GM18861 (cell line): ENCODE measurements at regions not wholly inside any gene's neighbourhood (a gene's known extent, or its start where the extent isn't known, plus 50 kb on each side); places are given as distances from the start of the nearest gene placed in this dataset.

ENCODE experiments used
- ATAC-seq: cut with Tn5 transposase; IDR thresholded peaks from one replicate; pipeline ENCODE4 v1.9.1; 2021; ENCODE audit not compliant: unreplicated experiment

DNA sequence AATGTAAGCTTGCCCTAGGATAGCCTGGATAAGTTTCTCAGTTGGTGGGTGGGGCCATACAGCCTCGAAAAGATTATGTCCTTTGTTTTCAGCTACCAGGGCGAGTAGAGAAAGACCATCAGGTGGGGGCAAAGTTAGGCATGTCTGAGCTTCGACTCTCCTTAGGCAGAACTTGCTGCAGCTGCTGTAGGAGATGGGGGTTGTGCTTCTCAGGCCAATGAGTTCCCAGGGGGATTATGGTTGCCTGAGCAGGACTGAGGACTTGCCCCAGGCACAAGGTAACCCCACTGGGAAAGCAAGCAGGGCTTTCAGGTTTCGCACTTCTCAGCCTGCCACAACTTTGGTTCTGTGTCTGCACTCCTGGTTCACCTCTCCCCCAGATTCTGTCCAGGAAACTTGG lies 173.4 kb upstream of the SESN3 start:
- no peak for ATAC-seq

DNA sequence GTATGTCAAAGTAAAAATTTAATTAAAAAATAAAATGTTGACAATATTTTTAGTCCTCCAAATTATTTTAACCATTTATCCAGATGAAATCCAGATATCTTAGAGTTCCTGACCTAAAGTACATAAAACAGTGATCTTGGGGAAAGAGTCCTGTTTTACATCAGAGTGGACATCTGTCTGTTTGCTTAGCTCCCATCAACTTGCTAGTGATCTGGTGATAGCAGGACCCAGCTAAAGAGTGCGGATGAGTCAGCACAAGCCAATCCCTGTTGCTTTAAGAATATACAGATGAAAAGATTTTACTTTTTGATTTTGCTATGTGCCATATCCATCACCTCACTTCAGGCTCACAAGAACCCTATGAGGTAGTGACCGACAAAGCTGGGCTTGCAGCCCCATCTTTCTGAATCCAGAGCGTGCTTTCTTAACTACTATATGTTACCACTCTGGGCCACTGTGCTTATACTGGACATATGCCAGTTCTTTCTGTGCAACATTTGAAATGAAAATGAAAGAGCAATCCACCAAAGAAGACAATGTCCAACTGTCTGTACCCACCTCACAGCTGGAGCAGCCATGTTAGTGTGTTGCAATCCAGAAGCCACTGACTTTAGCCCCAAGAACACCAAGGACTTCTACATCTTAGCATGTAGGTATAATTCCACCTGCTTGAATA lies 167.6 kb upstream of the SESN3 start:
- ATAC-seq = no peak

DNA sequence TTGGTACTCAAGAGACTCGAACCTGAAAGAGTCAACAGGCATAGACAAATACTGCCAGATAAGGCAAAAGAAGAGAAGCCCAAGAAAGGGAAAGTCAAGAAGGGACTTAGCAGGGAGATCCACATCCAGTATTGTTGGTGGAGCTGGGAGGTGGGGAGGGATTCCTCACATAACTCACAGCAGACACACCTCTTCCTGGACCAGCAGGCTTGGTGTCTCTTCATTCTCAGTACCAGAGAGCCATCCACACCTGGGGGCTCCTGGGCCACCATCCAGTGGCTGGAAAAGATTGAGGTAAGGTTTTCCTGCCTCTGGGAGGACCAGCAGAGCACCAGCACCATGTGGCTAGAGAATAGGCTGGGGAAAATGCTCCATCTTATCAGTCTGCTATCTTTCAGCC lies 161.6 kb upstream of the SESN3 start:
- no peak for ATAC-seq

DNA sequence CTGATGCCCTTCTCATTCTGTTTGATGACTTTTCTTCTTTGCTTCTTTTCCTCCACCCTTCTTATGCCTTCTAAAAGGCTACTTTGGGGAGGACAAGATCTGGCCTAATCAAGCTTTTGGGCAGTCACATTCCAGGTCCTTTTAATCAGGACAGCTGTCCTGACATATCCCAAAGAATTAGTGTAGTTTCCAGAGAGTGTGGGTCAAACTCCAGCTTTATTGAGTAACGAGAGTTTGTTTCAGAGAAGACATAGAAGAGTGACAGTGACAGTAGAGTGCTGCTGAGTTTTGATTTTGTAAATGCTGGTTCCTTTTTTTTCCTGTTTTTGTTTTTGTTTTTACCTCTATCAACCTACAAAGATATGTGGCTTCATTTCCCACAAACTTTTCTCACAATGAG lies 158.4 kb upstream of the SESN3 start:
- ATAC-seq = no peak

DNA sequence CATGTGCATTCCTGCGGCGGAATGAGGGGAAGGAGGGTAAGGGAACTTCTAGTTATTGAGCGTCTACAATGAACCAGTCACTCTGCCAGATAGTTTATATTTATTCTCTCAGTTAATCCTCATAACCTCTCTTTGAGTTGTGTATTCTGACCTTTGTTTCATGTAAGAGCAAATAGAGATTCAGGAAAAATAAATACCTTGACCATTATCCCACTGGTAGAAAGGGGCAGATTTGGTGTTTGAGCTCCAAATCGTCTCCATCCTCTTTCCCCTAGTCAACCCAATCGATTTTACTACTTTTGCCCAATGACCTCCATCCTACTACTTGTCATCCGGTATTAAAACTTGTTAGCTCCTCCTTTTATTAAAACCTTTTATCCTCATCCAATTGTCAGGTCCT lies 157.1 kb upstream of the SESN3 start:
- ATAC-seq = no peak

DNA sequence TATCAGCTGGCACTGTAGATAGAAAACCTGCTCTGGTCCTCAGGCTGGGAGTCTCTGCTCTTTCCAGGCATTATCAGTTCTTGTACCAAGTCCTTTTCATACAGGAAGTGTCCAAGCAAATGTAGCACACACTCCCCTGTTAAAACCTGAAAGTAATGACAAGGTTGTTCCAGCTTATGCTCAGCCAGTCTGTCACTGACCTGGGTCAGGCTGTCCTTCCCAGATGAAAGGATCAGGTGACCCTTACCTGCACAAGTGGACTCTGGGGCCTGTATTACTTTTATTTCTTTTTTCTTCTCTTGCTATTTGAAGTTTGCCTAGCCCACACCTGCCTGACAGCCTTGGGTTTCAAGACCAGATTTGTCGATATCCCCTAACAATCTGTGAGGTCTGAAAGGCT lies 156.3 kb upstream of the SESN3 start:
- no peak for ATAC-seq

DNA sequence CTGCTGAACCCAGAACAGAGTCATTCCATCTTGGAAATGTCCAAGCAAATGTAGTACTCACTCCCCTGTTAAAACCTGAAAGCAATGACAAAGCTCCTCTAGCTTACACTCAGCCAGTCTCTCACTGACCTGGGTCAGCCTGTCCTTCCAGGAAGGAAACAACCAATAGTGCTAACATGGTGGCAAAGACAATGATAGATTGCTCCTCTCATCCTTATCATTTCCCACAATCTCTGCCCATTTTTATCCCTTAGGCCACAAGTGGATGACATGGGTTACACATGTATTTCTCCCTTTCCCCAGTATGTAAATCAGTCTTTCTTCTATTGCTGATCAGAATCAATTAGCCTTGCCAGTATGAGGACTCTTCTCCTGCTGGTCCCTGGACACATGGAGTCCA lies 154.6 kb upstream of the SESN3 start:
- no peak for ATAC-seq

DNA sequence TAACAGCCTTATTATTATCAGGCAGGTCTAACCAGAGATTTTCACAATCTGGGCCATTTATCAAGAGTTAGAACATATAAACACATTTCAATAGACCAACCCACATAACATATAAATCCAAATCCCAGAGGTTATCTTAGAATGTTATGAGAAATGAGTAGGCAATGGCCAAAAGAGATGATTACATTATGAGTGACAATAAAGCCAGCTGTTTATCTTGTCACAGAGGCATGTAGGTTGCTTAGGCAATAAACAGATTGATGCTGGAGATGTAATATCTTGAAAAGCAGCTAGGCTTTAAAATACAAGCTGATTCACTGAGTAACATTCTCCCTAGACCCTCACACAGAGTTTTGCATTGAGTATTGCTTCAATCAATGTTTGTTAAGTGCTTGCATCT lies 148.5 kb upstream of the SESN3 start:
- no peak for ATAC-seq

DNA sequence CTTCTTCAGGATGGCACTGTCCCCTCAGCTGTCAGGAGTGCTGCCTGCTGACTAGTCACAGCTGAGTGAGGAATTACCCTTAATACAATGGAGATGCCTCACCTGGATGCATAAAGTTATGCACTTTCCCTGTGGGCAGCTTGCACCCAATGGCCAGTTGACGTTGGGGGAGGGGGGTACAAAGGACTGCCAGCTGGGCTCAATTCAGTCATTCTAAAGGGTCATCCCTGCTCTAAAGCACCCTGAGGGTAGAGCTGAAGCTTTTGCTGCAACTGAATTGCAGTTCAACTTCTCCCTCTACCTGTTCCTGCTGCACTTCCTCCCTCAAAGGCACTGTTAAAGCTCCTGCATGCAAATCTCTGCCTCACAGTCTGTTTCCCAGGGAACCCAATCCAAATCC lies 147.8 kb upstream of the SESN3 start:
- ATAC-seq = no peak

DNA sequence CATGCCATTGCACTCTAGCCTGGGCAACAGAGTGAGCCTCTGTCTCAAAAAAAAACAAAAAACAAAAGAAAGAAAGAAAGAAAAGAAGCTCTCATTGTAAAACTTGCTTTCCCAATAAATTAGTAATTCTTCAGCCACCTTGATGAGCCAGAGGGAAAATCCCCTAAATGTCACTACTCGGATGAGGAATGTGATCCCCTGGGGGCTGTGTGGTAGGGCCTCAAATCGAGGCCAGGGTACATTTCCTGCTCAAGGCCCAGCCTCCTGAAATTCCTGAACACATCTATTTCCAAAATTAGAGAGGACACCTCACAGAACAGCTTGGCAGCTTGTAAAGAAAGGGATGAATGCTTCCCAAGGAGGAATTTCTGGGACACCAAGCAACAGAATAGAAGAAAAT lies 147.1 kb upstream of the SESN3 start:
- no peak for ATAC-seq

DNA sequence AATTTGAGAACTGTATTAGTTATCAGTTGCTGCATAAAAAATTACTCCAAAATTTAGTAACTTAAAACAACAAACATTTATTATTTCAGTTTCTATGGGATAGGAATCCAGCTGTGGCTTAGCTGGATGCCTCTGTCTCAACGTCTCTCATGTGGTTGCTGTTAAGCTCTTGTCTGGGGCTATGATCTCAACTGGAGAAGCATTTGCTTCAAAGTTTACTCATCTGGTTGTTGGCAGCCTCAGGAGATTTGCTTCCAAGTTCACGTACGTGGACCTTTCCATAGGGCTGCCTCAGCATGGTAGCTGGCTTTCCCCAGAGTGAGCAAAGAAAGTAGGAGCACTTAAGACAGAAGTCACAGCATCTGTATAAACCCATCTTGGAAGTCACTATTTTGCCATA lies 144.9 kb upstream of the SESN3 start:
- no peak for ATAC-seq

DNA sequence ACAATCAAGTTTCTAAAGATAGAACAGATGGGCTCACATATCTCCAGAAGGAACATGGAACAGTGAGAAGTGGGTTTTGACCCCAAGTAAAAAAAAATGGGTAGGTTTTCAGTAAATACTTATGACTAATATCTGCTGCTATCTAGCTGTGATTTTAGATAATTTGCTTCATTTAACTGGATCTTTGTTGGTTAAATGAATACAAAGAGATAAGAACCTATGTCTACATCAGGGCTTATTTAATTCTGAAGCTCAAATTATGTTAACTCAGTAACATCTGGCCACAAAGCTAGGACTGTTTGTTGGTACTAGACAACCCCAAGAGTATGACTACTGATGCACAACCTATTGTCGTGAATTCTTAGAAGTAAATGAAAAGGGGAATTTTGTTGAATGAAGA lies 144.4 kb upstream of the SESN3 start:
- no peak for ATAC-seq

DNA sequence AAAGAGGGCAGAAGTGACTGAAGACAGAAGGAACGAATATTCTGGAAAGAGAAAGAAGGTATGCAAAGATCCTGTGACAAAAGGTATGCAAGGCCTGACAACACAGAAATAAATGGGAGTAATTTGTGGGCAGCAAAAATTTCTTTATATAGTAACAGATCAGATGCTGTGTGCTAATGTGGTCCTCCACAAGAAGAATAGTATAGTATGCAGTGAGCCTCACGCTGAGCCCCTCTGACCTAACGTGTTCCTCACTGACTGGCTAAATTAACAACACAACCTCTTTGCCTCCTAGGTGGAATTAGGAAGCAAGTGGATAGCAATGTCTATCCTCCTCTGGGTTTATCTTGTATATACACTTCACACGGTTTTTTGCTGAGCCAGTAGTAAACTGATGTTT lies 143.1 kb upstream of the SESN3 start:
- ATAC-seq = no peak

DNA sequence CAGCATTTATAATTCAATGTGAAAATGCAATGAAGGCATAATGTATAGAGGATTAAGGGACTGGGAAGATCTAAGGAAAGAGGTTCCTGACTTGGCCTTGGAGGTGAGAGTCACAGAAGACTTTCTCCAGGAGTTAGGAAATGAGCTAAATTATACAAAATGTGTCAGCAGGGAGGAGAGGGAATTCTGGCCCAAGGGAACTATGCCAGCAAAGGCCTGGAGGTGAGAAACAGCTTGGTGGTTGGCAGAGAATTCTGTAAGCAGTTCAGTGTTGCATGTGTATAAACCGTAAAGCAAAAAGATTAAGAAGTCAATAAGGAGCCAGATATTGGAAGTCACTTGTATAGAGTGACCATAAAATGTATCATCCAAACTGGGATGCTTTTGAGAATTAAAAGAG lies 142.2 kb upstream of the SESN3 start:
- ATAC-seq = no peak

DNA sequence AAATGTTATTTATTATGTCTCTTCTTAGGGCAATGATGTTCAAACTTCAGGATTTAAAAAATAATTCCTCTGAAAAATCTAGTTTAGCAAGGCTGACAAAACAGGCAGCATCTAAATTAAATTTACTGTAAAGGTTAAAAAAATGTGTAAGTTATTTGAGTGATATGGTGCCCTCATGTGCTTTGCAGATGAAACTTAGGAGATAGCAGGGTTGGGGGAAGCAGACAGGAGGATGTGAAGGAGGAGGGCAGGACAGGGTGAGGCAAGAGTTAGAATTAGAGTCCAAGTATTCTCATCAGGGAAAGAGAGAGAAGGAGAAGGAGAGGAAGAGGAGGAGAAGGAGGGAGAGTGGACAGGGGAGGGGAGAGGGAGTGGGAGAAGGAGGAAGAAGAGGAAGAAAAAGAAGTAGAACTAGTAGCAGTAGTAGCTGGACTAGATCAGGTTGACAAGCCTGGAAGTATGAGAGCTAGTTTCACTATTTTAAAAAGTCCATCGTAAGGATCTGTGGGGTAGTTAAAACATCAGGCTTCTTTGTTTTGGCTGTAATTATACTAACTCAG lies 141.2 kb upstream of the SESN3 start:
- no peak for ATAC-seq

DNA sequence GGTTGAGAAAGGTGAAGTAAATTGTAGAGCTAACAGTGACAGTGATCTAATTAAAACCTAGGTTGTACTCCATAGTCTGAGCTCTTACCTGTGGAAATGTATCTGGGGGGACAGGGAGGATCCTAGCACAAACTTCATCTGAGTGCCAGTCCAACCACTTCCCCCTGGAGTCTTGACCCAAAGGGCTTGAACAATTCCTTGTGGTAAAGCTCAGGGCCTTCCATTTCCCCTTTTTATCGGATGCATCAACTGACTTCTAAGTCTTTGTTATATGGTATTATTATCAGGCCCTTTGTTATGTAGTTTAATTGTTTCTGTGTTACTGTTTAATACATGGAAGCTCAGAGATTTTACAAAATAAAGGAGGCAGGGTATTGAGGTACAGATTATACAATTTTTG lies 140.2 kb upstream of the SESN3 start:
- ATAC-seq = no peak

DNA sequence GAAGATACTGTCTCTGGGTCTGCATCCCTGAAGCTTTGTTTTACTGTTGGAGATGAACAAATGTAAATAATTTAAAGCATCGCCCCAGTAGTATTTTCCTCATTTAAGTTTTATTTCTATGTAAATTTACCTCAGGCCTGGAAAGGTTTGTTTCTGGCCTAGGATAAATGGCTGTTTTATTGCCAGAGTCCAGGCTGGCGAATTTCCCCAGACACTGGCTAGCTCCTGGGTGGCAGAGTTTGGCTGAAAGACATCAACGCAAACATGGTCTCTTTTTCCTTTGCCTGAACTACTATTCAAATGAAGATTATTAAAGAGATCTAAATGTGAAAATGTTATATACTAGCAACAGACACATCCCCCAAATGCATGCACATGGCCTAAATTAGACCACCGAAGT lies 136.7 kb upstream of the SESN3 start:
- no peak for ATAC-seq

DNA sequence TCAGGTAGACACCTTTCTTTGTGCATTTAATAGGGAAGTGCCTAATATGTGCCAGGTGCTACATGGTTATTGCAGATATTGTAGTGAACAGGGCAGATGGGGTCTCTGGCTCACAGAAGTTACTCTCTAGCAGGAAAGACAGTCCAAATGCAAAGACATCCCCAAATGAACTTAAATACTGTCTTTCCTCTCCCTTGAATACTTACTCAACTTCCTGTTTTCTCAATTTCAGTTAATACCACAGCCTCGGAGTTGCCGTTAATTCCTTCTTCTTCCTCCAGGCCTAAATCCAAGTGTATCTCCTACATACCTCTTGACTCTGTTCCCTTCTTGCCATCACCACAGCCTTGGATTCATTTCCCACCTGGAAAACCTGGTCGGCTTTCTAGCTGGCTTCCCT lies 134.3 kb upstream of the SESN3 start:
- ATAC-seq = no peak

DNA sequence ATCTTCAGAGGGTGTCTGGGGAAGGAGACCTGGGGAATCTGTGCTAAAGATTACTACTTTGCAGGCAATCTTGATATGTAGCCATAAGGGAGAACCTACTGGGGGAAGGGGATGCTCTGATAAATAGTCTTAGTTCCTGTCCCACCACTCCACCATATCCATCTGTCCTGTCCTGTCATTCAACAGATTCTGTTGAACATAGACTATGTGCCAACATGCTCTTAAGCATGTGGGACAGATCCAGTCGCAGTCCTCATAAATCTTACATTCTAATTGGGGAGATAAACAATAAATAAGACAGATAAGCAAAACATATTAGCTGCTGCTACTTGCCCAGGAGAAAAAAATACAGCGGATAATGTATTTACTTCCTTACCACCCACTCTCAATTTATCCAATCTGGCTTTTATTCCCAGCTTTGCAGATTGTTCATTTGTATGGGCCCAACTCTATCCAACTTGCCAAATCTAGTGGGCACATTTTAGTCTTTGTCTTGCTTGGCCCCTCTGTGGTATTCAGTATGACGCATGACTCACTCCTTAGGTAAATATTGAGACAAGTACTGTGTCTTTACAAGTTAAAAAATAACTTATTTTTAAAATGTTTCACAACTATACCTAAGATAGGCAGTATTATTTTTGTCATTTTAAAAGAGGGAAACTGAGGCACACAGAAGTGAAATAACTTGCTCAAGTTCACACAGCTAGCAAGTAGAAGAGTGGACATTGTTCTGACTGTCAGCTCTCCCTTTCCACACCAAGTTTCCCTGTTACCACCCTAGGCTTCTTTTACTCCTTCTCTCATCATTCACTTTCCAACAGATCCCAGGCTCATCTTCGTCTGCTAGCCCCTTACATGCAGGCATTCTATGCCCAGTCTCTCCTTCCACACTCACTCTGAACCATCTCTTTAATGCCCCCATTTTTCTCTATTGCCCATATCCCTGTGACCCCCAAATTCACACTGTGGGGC lies 133.6 kb upstream of the SESN3 start:
- ATAC-seq = no peak

DNA sequence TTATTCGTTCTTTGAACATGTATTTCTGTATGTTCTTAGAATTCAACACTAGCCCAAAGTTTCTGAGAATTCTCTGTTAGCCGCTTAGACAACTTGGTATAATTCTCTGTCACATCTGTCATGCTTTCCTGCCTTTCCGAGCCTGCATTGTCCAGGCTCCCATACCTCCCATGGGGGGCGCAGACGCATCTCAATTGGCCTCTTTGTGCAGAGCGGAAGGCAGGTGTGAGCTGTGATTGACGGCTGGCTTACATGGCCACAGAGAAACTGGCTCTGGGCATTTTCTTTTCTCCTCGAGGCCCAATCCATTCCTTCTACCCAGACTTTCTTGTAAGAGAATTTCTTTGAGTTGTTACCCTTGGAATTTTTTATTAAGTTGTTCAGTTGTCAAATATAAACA lies 132.7 kb upstream of the SESN3 start:
- ATAC-seq = no peak

DNA sequence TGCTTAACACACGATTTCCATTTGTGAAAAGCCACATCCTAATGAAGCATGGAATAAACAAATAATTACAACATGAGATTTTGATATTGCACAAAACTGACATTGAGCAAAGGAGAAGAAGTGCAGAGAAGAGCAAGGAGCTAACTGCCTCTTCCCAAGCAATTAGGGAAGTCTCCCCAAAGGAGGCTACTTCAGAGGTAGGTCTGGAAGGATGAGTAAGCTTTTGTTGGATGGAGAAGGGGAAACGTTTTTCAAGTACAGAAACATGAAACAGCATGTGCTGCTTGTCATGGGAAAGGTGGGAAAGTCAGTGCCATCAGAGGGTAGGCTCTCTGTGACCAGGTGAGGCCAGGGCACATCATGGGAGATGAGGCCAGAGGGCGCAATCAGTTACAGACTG lies 132.2 kb upstream of the SESN3 start:
- ATAC-seq = no peak

DNA sequence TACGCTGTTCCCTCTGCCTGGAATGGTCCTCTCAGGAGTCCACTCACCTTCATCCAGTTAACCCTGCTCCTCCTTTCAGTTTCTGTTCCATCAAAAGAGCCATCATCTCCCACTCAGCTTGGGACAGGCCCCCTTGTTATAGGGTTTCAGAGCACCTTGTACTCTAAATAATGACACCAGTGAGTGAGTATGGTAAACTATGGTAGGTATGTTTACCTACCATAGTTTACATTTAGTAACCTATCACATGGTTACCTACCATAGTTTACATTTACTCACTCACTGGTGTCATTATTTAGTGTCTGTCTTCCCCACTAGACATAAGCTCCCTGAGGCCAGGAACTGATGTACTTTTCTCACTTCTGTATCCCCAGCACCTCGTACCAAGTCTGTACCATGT lies 130.2 kb upstream of the SESN3 start:
- no peak for ATAC-seq
